ENCODE measurements at regions not wholly inside any gene's neighbourhood (a gene's known extent, or its start where the extent isn't known, plus 50 kb on each side); places are given as distances from the start of the nearest gene placed in this dataset.

DNA sequence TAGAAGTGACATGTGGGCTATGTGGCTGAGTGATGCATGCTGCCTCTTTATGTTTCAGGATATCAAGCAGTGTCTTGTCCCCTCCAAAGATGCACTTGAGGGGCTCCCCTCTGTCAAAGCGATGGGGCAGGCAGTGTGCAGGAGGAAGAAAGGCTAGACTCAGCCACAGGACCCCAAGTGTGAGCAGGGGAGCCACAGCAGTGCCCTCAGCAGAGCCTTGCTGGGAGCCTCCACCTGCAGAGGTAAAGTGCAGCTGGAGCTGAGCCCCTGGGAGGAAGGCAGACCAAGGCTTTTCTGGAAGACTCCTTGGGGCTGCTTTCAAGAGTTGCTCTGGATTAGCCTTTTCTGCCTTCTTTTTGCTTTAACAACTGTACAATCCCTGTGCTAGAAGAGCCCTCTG, 247.3 kb downstream of the DLEU7 start:
- TF ChIP-seq, protein P1, sequence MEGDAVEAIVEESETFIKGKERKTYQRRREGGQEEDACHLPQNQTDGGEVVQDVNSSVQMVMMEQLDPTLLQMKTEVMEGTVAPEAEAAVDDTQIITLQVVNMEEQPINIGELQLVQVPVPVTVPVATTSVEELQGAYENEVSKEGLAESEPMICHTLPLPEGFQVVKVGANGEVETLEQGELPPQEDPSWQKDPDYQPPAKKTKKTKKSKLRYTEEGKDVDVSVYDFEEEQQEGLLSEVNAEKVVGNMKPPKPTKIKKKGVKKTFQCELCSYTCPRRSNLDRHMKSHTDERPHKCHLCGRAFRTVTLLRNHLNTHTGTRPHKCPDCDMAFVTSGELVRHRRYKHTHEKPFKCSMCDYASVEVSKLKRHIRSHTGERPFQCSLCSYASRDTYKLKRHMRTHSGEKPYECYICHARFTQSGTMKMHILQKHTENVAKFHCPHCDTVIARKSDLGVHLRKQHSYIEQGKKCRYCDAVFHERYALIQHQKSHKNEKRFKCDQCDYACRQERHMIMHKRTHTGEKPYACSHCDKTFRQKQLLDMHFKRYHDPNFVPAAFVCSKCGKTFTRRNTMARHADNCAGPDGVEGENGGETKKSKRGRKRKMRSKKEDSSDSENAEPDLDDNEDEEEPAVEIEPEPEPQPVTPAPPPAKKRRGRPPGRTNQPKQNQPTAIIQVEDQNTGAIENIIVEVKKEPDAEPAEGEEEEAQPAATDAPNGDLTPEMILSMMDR (IDR thresholded peaks at IDR 0.05; ENCODE audit: insufficient read depth, low read depth, low read length) = no peak
- no peak for DNase-seq (ENCODE audit: low read depth)
- Histone ChIP-seq H3K36me3 (ENCODE audit: control insufficient read depth, insufficient read depth, low read length) (no peaks in the 10 kb centered on the region), H3K27me3 (ENCODE audit: control insufficient read depth, insufficient read depth, low read length) (peaks cover 13% of the 10 kb centered on the region; the same call in 1 of the 2 replicates), H3K4me3 (ENCODE audit: low read depth, low read length) (no peak overlapping the region)
- ChIA-PET CTCF (no interaction called here), POLR2A (no interaction called here)

DNA sequence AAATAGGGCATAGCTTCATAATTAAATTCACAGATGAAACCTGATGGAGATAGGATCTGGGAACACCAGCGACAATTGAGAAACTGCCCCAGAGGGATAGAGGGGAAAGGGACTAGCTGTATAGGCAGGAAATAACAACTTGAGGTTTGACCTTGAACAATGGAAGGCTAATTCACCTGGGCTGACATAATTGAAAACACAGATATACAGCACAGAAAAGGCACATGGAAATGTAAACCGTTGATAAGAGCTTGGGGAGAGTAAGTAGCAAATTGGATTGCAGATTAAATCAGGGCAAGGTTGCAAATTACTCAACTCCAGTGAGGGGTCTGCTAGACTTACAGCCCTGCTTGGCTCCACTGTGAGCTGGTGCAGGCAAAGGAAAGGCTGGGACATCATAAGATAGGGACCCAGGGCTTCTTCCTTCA, 246.7 kb downstream of the DLEU7 start:
- TF ChIP-seq, protein P1 (IDR thresholded peaks at IDR 0.05; ENCODE audit: insufficient read depth, low read depth, low read length) = no peak
- no peak for DNase-seq (ENCODE audit: low read depth)
- H3K4me3 ChIP-seq (ENCODE audit: low read depth, low read length) = no peak overlapping the region
- ChIA-PET POLR2A (no interaction called here), CTCF (no interaction called here)
- H3K36me3 ChIP-seq (ENCODE audit: control insufficient read depth, insufficient read depth, low read length) = no peaks in the 10 kb centered on the region
- peaks cover 13% of the 10 kb centered on the region; the same call in 1 of the 2 replicates for H3K27me3 ChIP-seq (ENCODE audit: control insufficient read depth, insufficient read depth, low read length)

DNA sequence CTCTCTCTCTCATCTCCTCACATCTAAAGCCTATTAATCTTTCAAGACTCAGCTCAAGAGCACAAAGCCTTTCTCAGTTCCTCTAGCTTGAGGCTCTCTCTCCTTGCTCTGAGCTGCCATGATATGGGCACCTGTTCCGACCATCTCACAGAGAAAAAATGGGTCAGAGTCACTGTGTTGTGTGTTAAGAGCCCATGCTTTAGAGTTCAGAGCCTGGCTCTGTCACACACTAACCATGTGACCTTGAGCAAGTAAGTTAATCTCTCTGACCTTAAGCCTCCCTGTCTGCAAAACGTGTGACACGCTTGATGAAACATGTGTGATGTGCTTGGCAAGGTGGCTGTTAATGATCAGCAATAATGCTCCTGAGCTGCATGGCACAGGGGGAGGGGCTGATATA, 245.2 kb downstream of the DLEU7 start:
- TF ChIP-seq, protein P1 (IDR thresholded peaks at IDR 0.05; ENCODE audit: insufficient read depth, low read depth, low read length) = no peak
- DNase-seq (ENCODE audit: low read depth) = no peak
- Histone ChIP-seq H3K36me3 (ENCODE audit: control insufficient read depth, insufficient read depth, low read length) (no peaks in the 10 kb centered on the region), H3K4me3 (ENCODE audit: low read depth, low read length) (no peak overlapping the region), H3K27me3 (ENCODE audit: control insufficient read depth, insufficient read depth, low read length) (peaks cover 13% of the 10 kb centered on the region; the same call in 1 of the 2 replicates)
- ChIA-PET CTCF (interaction anchor here (0.7 to 1.1 kb wide), 2 partner anchors 9 to 178 kb away, joined by 3 read pairs; no protein-coding TSS in a partner anchor), POLR2A (no interaction called here)

DNA sequence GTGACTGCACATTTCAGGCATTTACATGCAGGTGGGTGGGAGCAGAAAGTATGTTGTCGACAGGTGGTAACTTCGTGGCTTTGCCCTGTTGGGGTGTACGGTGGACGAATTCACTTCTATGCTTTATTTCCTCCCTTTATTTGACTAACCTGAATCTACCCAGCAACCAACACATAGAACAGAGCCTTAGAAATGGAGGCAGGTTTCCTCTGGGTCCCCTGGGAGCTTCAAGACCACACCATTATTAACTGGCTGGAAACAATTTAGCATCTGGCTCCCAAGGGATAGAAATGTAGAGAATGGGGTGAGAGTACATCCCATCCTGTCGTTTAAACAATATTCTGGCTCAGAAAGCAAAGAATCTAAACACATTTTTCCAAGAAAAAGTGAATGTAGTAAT, 244.4 kb downstream of the DLEU7 start:
- Histone ChIP-seq H3K27me3 (ENCODE audit: control insufficient read depth, insufficient read depth, low read length) (peaks cover 13% of the 10 kb centered on the region; the same call in 1 of the 2 replicates), H3K36me3 (ENCODE audit: control insufficient read depth, insufficient read depth, low read length) (no peaks in the 10 kb centered on the region), H3K4me3 (ENCODE audit: low read depth, low read length) (no peak overlapping the region)
- DNase-seq (ENCODE audit: low read depth) = no peak
- ChIA-PET POLR2A (interaction anchor here (0.6 kb wide), 1 partner anchor 19 kb away, joined by 8 read pairs; no protein-coding TSS in a partner anchor), CTCF (interaction anchor here (1.1 kb wide), 1 partner anchor 10 kb away, joined by 3 read pairs; no protein-coding TSS in a partner anchor)
- TF ChIP-seq, protein P1 (IDR thresholded peaks at IDR 0.05; ENCODE audit: insufficient read depth, low read depth, low read length) = no peak

DNA sequence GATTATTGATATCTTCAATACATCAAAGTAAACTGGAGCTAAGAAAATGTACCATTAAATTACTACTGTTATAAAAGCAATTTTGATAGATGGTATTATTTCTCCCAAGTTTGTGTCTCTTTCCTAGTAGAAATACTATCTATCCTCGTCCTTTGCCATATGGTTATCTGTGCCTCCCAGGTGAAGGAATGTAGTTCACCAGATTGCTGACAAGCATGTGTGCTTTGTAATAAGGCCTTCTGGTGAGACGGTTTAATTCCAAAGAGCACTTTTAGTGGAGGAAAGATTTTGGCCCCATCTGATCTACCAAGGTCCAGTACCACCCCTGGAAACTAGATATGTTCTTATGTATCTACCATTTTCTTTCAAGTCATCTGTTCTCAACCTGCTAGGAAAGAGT, 243.6 kb downstream of the DLEU7 start:
- Histone ChIP-seq H3K4me3 (ENCODE audit: low read depth, low read length) (no peak overlapping the region), H3K36me3 (ENCODE audit: control insufficient read depth, insufficient read depth, low read length) (no peaks in the 10 kb centered on the region), H3K27me3 (ENCODE audit: control insufficient read depth, insufficient read depth, low read length) (peaks cover 13% of the 10 kb centered on the region; the same call in 1 of the 2 replicates)
- POLR2A ChIA-PET = interaction anchor here (0.6 kb wide), 1 partner anchor 18 kb away, joined by 8 read pairs; no protein-coding TSS in a partner anchor
- TF ChIP-seq, protein P1 (IDR thresholded peaks at IDR 0.05; ENCODE audit: insufficient read depth, low read depth, low read length) = no peak
- CTCF ChIA-PET = no interaction called here
- DNase-seq (ENCODE audit: low read depth) = no peak

Data from BJ (cell line).